ENCODE measurements at regions not wholly inside any gene's neighbourhood (a gene's known extent, or its start where the extent isn't known, plus 50 kb on each side); places are given as distances from the start of the nearest gene placed in this dataset.

- no peak for TF ChIP-seq CBX8 (IDR thresholded peaks at IDR 0.05; ENCODE audit: borderline replicate concordance, low read depth, low read length)
These were observed 127.6 kb downstream of the QPCT start (continued) for GRCh38 chr2:37471994-37472393.

GRCh38 chr2:37472959-37473358 is 128.5 kb downstream of the QPCT start:
- H3K36me3 ChIP-seq (ENCODE audit: control insufficient read depth in 2 of 4, insufficient read depth in 4 of 4, low read length in 3 of 4), result no peaks in the 10 kb centered on the region
- no peak overlapping the region for H4K8ac ChIP-seq (ENCODE audit: extremely low read depth, insufficient read depth, low read length)
- no peak overlapping the region for H2BK120ac ChIP-seq (replicated peaks; ENCODE audit: low read depth, low read length)
- H3K27me3 ChIP-seq (replicated peaks in 1 of 4; ENCODE audit: control insufficient read depth in 3 of 4, extremely low read depth in 1 of 4, insufficient read depth in 3 of 4, low read length in 3 of 4), result no peaks in the 10 kb centered on the region
- H2BK12ac ChIP-seq (ENCODE audit: low read depth, low read length), result no peak overlapping the region
- H2BK15ac ChIP-seq (ENCODE audit: low read length), result no peak overlapping the region
- no peaks in the 10 kb centered on the region for H3K4me1 ChIP-seq (replicated peaks in 1 of 4; ENCODE audit: control insufficient read depth in 3 of 4, insufficient read depth in 4 of 4, low read length in 3 of 4)
- H3K4me2 ChIP-seq (ENCODE audit: insufficient read depth in 1 of 2, low read depth in 2 of 2, low read length in 2 of 2), result no peak overlapping the region
- H4K5ac ChIP-seq (ENCODE audit: insufficient read length, low read depth, low read length), result no peak overlapping the region
- no peaks in the 10 kb centered on the region for H3K9me3 ChIP-seq (ENCODE audit: insufficient read depth in 2 of 2, low read depth in 1 of 2, low read length in 1 of 2)
- no peak overlapping the region for H4K91ac ChIP-seq (replicated peaks; ENCODE audit: insufficient read length, low read length)
- H3K27ac ChIP-seq (ENCODE audit: low read depth, low read length), result no peak overlapping the region
- no peak overlapping the region for H3K4ac ChIP-seq (replicated peaks; ENCODE audit: insufficient read length, low read depth, low read length)
- no peaks in the 10 kb centered on the region for H3K79me1 ChIP-seq (ENCODE audit: low read depth, low read length)
- no peak overlapping the region for H3K14ac ChIP-seq (ENCODE audit: insufficient read length)
- ChIA-PET CTCF (ENCODE audit: partially characterized antibody) (interaction anchor here (1.0 to 2.0 kb wide), 3 partner anchors 58 to 403 kb away, joined by 3 to 7 read pairs (median 5); no protein-coding TSS in a partner anchor), POLR2A (ENCODE audit: partially characterized antibody) (no interaction called here)
- H2BK20ac ChIP-seq (ENCODE audit: low read length), result no peak overlapping the region
- no peak for DNase-seq (ENCODE audit: low read depth in 1 of 2, low spot score in 2 of 2)
- no peaks in the 10 kb centered on the region for H3K79me2 ChIP-seq (ENCODE audit: control insufficient read depth in 1 of 2, insufficient read depth in 2 of 2, low read length in 2 of 2)
- H2AFZ ChIP-seq (ENCODE audit: low read length), result no peak overlapping the region
- H3K9ac ChIP-seq (replicated peaks in 1 of 4; ENCODE audit: extremely low read depth in 1 of 4, low read depth in 3 of 4, low read length in 3 of 4), result no peak overlapping the region
- no peak overlapping the region for H3K23ac ChIP-seq (ENCODE audit: insufficient read length)
- FAIRE-seq, result no peak
- no peaks in the 10 kb centered on the region for H4K20me1 ChIP-seq (replicated peaks in 1 of 2; ENCODE audit: control insufficient read depth in 1 of 2, insufficient read depth in 2 of 2, low read length in 2 of 2)
- H3K56ac ChIP-seq (replicated peaks; ENCODE audit: insufficient read length, low read depth, low read length), result no peak overlapping the region
- H2AK5ac ChIP-seq (ENCODE audit: low read depth, low read length), result no peak overlapping the region
- no peak overlapping the region for H3K18ac ChIP-seq (ENCODE audit: extremely low read depth, low read length)
- no peaks in the 10 kb centered on the region for H3K23me2 ChIP-seq (ENCODE audit: low read depth, low read length)
- H2BK5ac ChIP-seq (ENCODE audit: low read depth, low read length), result no peak overlapping the region
- no peak overlapping the region for H3K4me3 ChIP-seq (ENCODE audit: extremely low read depth in 1 of 4, insufficient read depth in 2 of 4, low read depth in 3 of 4, low read length in 4 of 4)
- 73% methylated on average over 2 of the region's 2 CpGs; no CpG with 5 or more reads in 1 of the 2 experiments for WGBS, 2 experiments (ENCODE audit: extremely low coverage in 1 of 2, insufficient coverage in 1 of 2, insufficient read length in 1 of 2, insufficient replicate concordance in 2 of 2, low coverage in 1 of 2, low lambda C conversion rate in 2 of 2, missing lambda C conversion rate in 1 of 2)
- TF ChIP-seq HDAC6 (IDR thresholded peaks at IDR 0.05; ENCODE audit: low read depth, low read length) (no peak), SP4 (IDR thresholded peaks at IDR 0.05; ENCODE audit: low read length) (no peak), ZNF274 (IDR thresholded peaks at IDR 0.05; ENCODE audit: borderline replicate concordance, extremely low read depth, low read length) (no peak), TAF1 (IDR thresholded peaks at IDR 0.05; ENCODE audit: low read depth, low read length) (no peak), TBP (IDR thresholded peaks at IDR 0.05; ENCODE audit: low read depth, low read length) (no peak), ATF2 (IDR thresholded peaks at IDR 0.05; ENCODE audit: low read length) (no peak), POU5F1 (IDR thresholded peaks at IDR 0.05; ENCODE audit: low read depth, low read length) (no peak)

Data from H1 (cell line).